IMR-90 (cell line): ENCODE measurements at regions not wholly inside any gene's neighbourhood (a gene's known extent, or its start where the extent isn't known, plus 50 kb on each side); places are given as distances from the start of the nearest gene placed in this dataset.

Experiments used
- ATAC-seq: fragments of 200-7000 bp; cut with Tn5 transposase; 2 replicates; pipeline ENCODE4 v1.9.1; 2020; ENCODE audit warnings: low read depth, mild to moderate bottlenecking, moderate library complexity
- BruUV-seq: library from RNA; stranded (reverse); fragments of 400-500 nt; replicated peaks from 2 replicates; lab custom pipeline; 2021; lab: Mats Ljungman, UMichigan
- CTCF ChIA-PET: fragments of 300-600 bp; formaldehyde crosslinking; extraction: SDS; loops from one replicate; lab custom pipeline; 2021; ENCODE audit warnings: antibody characterized with exemption; lab: Yijun Ruan, JAX
- POLR2A ChIA-PET: fragments of 300-600 bp; sonication (Branson Sonifier 250); formaldehyde crosslinking; loops from one replicate; lab custom pipeline; 2022; ENCODE audit warnings: antibody characterized with exemption; ENCODE audit not compliant: unreplicated experiment; lab: Charles Lee
- DNase-seq: peaks from one replicate; pipeline ENCODE4 v3.0.0; 2013
- H2AFZ ChIP-seq: replicated peaks from 2 replicates; pipeline ENCODE3; 2013; ENCODE audit warnings: low read length, mild to moderate bottlenecking; ENCODE audit not compliant: poor library complexity
- H2AK5ac ChIP-seq: 2 replicates; pipeline ENCODE4 v1.6.1; 2013; ENCODE audit warnings: low read depth, low read length, inconsistent platforms
- H2AK9ac ChIP-seq: replicated peaks from 2 replicates; pipeline ENCODE3; 2013; ENCODE audit warnings: mild to moderate bottlenecking, low read depth, low read length, moderate library complexity; ENCODE audit not compliant: poor library complexity
- H2BK120ac ChIP-seq: 2 replicates; pipeline ENCODE4 v1.6.1; 2013; ENCODE audit warnings: low read depth, low read length, inconsistent platforms
- H2BK15ac ChIP-seq: 3 replicates; pipeline ENCODE4 v1.6.1; 2013; ENCODE audit warnings: low read depth, low read length, inconsistent platforms
- H2BK20ac ChIP-seq: 2 replicates; pipeline ENCODE4 v1.6.1; 2013; ENCODE audit warnings: low read depth, mild to moderate bottlenecking, inconsistent platforms, low read length, moderate library complexity
- H2BK5ac ChIP-seq: 2 replicates; pipeline ENCODE4 v1.6.1; 2013; ENCODE audit warnings: mild to moderate bottlenecking, low read depth, low read length, inconsistent platforms; ENCODE audit not compliant: poor library complexity, severe bottlenecking
- H3K14ac ChIP-seq: replicated peaks from 2 replicates; pipeline ENCODE4 v1.6.1; 2013; ENCODE audit warnings: low read depth, low read length, inconsistent platforms
- H3K18ac ChIP-seq: 2 replicates; pipeline ENCODE4 v1.6.1; 2013; ENCODE audit warnings: low read depth, low read length, control low read depth
- H3K23ac ChIP-seq: 2 replicates; pipeline ENCODE4 v1.6.1; 2013; ENCODE audit warnings: low read depth, low read length, inconsistent platforms
- H3K27ac ChIP-seq: 2 replicates; pipeline ENCODE4 v1.5.1; 2013; ENCODE audit warnings: mild to moderate bottlenecking, control low read depth, low read length; ENCODE audit not compliant: insufficient read depth
- H3K27me3 ChIP-seq: 2 replicates; pipeline ENCODE4 v1.6.1; 2013; ENCODE audit warnings: low read length; ENCODE audit not compliant: control insufficient read depth, insufficient read depth
- H3K36me3 ChIP-seq: 2 replicates; pipeline ENCODE4 v1.6.1; 2013; ENCODE audit warnings: low read length, mixed read lengths; ENCODE audit not compliant: control insufficient read depth, insufficient read depth
- H3K4ac ChIP-seq: 2 replicates; pipeline ENCODE4 v1.6.1; 2013; ENCODE audit warnings: low read depth, low read length, inconsistent platforms
- H3K4me1 ChIP-seq: 2 replicates; pipeline ENCODE4 v1.6.1; 2013; ENCODE audit warnings: low read length, mixed read lengths; ENCODE audit not compliant: control insufficient read depth, insufficient read depth
- H3K4me2 ChIP-seq: 2 replicates; pipeline ENCODE4 v1.6.1; 2013; ENCODE audit warnings: low read depth, mild to moderate bottlenecking, control low read depth, low read length, moderate library complexity
- H3K4me3 ChIP-seq: 2 replicates; pipeline ENCODE4 v1.5.1; 2013; ENCODE audit warnings: low read depth, mild to moderate bottlenecking, control low read depth, low read length, moderate library complexity; ENCODE audit not compliant: insufficient read depth
- H3K56ac ChIP-seq: 2 replicates; pipeline ENCODE4 v1.6.1; 2013; ENCODE audit warnings: low read length, inconsistent platforms; ENCODE audit not compliant: insufficient read depth; ENCODE audit errors: extremely low read depth
- H3K79me1 ChIP-seq, 2 experiments: 2 replicates each; pipeline ENCODE4 v1.6.1; 2013; ENCODE audit warnings: low read length in 2 of 2, inconsistent platforms in 1 of 2, low read depth in 1 of 2
- H3K9ac ChIP-seq: 2 replicates; pipeline ENCODE4 v1.6.1; 2013; ENCODE audit warnings: low read depth, low read length, control low read depth
- H3K9me1 ChIP-seq: 2 replicates; pipeline ENCODE4 v1.6.1; 2013; ENCODE audit warnings: low read length, inconsistent platforms; ENCODE audit not compliant: insufficient read depth
- H3K9me3 ChIP-seq: 2 replicates; pipeline ENCODE4 v1.6.1; 2013; ENCODE audit warnings: low read length; ENCODE audit not compliant: control insufficient read depth, insufficient read depth
- H4K20me1 ChIP-seq: 2 replicates; pipeline ENCODE4 v1.6.1; 2013; ENCODE audit warnings: low read length, inconsistent platforms; ENCODE audit not compliant: insufficient read depth
- H4K5ac ChIP-seq: 2 replicates; pipeline ENCODE4 v1.6.1; 2013; ENCODE audit warnings: mild to moderate bottlenecking, low read depth, low read length, control low read depth
- H4K8ac ChIP-seq, 2 experiments: 2 replicates each; pipeline ENCODE4 v1.6.1; 2013; ENCODE audit warnings: low read depth in 2 of 2, low read length in 2 of 2, control low read depth in 1 of 2, inconsistent platforms in 1 of 2
- H4K91ac ChIP-seq: 2 replicates; pipeline ENCODE4 v1.6.1; 2013; ENCODE audit warnings: low read depth, low read length, inconsistent platforms; ENCODE audit not compliant: insufficient read depth
- BHLHE40 ChIP-seq: fragments of 150-350 bp; IDR thresholded peaks from 2 replicates; pipeline ENCODE4 v1.6.1; 2016; ENCODE audit warnings: mild to moderate bottlenecking, low read depth, low read length
- CEBPB ChIP-seq: IDR thresholded peaks from 2 replicates; pipeline ENCODE4 v1.6.1; 2012; ENCODE audit warnings: low read depth, low read length, improper control_type of control experiment
- CHD1 ChIP-seq: IDR thresholded peaks from 2 replicates; pipeline ENCODE4 v1.6.1; 2012; ENCODE audit warnings: low read depth, low read length, improper control_type of control experiment
- FOS ChIP-seq: fragments of 150-350 bp; IDR thresholded peaks from 2 replicates; pipeline ENCODE4 v1.6.1; 2016; ENCODE audit warnings: low read depth, low read length
- MAFK ChIP-seq: IDR thresholded peaks from 2 replicates; pipeline ENCODE4 v1.6.1; 2012; ENCODE audit warnings: low read depth, low read length, improper control_type of control experiment
- MAZ ChIP-seq: IDR thresholded peaks from 2 replicates; pipeline ENCODE4 v1.6.1; 2012; ENCODE audit warnings: low read depth, mild to moderate bottlenecking, low read length, improper control_type of control experiment, moderate library complexity, borderline replicate concordance
- MXI1 ChIP-seq: IDR thresholded peaks from 2 replicates; pipeline ENCODE4 v1.6.1; 2012; ENCODE audit warnings: low read depth, mild to moderate bottlenecking, low read length, moderate library complexity, borderline replicate concordance
- NFE2L2 ChIP-seq: fragments of 150-350 bp; IDR thresholded peaks from 2 replicates; pipeline ENCODE4 v1.6.1; 2016; ENCODE audit warnings: low read depth, mild to moderate bottlenecking, low read length
- POLR2A ChIP-seq: IDR thresholded peaks from 2 replicates; pipeline ENCODE4 v1.6.1; 2012; ENCODE audit warnings: mild to moderate bottlenecking, low read depth, low read length
- RAD21 ChIP-seq: IDR thresholded peaks from 2 replicates; pipeline ENCODE4 v1.6.1; 2012; ENCODE audit warnings: low read length, improper control_type of control experiment
- RCOR1 ChIP-seq: IDR thresholded peaks from 2 replicates; pipeline ENCODE4 v1.6.1; 2012; ENCODE audit warnings: mild to moderate bottlenecking, low read length, improper control_type of control experiment; ENCODE audit not compliant: insufficient replicate concordance
- RFX5 ChIP-seq: IDR thresholded peaks from 2 replicates; pipeline ENCODE4 v1.8.0; 2012; ENCODE audit warnings: low read depth, mild to moderate bottlenecking, low read length, moderate library complexity
- SMC3 ChIP-seq: fragments of 150-350 bp; IDR thresholded peaks from 2 replicates; pipeline ENCODE4 v1.6.1; 2016; ENCODE audit warnings: low read depth, mild to moderate bottlenecking, antibody characterized with exemption, low read length, moderate library complexity
- whole genome bisulfite sequencing, 2 experiments: methylation state at CpG; one replicate each; pipeline versions ENCODE4 v1.1.5 to v1.1.7; 2013; ENCODE audit warnings: missing lambda C conversion rate in 2 of 2; ENCODE audit not compliant: insufficient read length in 1 of 2; ENCODE audit errors: extremely low coverage in 2 of 2; 5-methylcytosine and 5-hydroxymethylcytosine counted together
- dilution Hi-C: fragments of 300-500 bp; cut with HindIII; formaldehyde crosslinking; loops from one replicate; pipeline ENCODE4 v1.14.3; 2018; ENCODE audit warnings: low sequenced_read_pairs; ENCODE audit not compliant: unreplicated experiment
- in situ Hi-C: fragments of 300-500 bp; cut with MboI; formaldehyde crosslinking; loops from 3 replicates; pipeline ENCODE4 v1.14.3; 2019; ENCODE audit warnings: low sequenced_read_pairs, inconsistent platforms, mixed read lengths
- intact Hi-C: fragments of 100-400 bp; cut with micrococcal nuclease; formaldehyde crosslinking; loops from 2 replicates; pipeline ENCODE4 v1.10.0; 2022
- TF ChIP-seq, protein P1 (sequence below): conservative IDR thresholded peaks from 2 replicates; pipeline ENCODE4 v1.5.1; 2012; ENCODE audit warnings: mild to moderate bottlenecking, low read depth, low read length, improper control_type of control experiment
- TF ChIP-seq, protein P2 (sequence below): fragments of 150-350 bp; IDR thresholded peaks from 2 replicates; pipeline ENCODE4 v1.6.1; 2016; ENCODE audit warnings: low read depth, mild to moderate bottlenecking, low read length, moderate library complexity, borderline replicate concordance
- TF ChIP-seq, protein P3 (sequence below): fragments of 150-350 bp; IDR thresholded peaks from 2 replicates; pipeline ENCODE4 v1.6.1; 2017; ENCODE audit warnings: mild to moderate bottlenecking, antibody characterized with exemption, low read length, low read depth

DNA sequence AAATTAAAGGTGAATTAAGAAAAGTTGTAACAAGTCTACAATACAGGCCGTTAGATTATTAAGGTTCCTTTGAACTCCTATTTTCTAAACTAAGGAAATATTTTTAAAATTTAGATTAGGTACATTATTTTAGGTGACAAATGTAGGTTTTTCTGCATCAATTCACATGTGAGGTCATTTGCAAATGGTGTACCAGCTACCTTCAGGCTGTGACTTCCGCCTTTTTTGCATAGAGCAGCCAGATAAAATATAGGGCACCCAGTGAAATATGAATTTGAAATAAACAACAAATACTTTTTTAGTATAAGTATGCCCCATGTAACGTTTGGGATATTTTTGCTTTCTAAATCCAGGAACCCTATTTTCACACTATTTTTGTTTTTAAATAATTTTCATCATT lies 544.0 kb downstream of the LMO4 start:
- Histone ChIP-seq H3K56ac (no peak overlapping the region), H3K18ac (no peak overlapping the region), H3K4me1 (no peaks in the 10 kb centered on the region), H4K20me1 (no peaks in the 10 kb centered on the region), H2BK15ac (no peak overlapping the region), H4K91ac (no peak overlapping the region), H4K8ac (no peak overlapping the region), H2AFZ (no peak overlapping the region), H3K79me1 (no peaks in the 10 kb centered on the region), H4K5ac (no peak overlapping the region), H3K9ac (no peak overlapping the region), H3K27ac (no peak overlapping the region), H2AK9ac (no peak overlapping the region), H3K9me3 (no peaks in the 10 kb centered on the region), H2BK5ac (no peak overlapping the region), H3K9me1 (no peaks in the 10 kb centered on the region), H2BK20ac (no peak overlapping the region), H3K4ac (no peak overlapping the region), H3K36me3 (no peaks in the 10 kb centered on the region), H2AK5ac (no peak overlapping the region), H2BK120ac (no peak overlapping the region), H3K14ac (no peak overlapping the region), H3K4me3 (no peak overlapping the region), H3K27me3 (no peaks in the 10 kb centered on the region), H3K23ac (no peak overlapping the region), H3K4me2 (no peak overlapping the region)
- DNase-seq = no peak
- CTCF ChIA-PET = interaction anchor here (1.4 kb wide), 1 partner anchor 39 kb away, joined by 3 read pairs; no protein-coding TSS in a partner anchor
- intact Hi-C loops = no loop called here
- BruUV-seq = no TSS peak
- TF ChIP-seq MXI1 (no peak), CHD1 (no peak), RCOR1 (no peak), FOS (no peak), RAD21 (no peak), POLR2A (no peak), NFE2L2 (no peak), MAZ (no peak), SMC3 (no peak), BHLHE40 (no peak), CEBPB (no peak), RFX5 (no peak), MAFK (no peak)
- TF ChIP-seq, protein P1, sequence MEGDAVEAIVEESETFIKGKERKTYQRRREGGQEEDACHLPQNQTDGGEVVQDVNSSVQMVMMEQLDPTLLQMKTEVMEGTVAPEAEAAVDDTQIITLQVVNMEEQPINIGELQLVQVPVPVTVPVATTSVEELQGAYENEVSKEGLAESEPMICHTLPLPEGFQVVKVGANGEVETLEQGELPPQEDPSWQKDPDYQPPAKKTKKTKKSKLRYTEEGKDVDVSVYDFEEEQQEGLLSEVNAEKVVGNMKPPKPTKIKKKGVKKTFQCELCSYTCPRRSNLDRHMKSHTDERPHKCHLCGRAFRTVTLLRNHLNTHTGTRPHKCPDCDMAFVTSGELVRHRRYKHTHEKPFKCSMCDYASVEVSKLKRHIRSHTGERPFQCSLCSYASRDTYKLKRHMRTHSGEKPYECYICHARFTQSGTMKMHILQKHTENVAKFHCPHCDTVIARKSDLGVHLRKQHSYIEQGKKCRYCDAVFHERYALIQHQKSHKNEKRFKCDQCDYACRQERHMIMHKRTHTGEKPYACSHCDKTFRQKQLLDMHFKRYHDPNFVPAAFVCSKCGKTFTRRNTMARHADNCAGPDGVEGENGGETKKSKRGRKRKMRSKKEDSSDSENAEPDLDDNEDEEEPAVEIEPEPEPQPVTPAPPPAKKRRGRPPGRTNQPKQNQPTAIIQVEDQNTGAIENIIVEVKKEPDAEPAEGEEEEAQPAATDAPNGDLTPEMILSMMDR = no peak
- TF ChIP-seq, protein P2, sequence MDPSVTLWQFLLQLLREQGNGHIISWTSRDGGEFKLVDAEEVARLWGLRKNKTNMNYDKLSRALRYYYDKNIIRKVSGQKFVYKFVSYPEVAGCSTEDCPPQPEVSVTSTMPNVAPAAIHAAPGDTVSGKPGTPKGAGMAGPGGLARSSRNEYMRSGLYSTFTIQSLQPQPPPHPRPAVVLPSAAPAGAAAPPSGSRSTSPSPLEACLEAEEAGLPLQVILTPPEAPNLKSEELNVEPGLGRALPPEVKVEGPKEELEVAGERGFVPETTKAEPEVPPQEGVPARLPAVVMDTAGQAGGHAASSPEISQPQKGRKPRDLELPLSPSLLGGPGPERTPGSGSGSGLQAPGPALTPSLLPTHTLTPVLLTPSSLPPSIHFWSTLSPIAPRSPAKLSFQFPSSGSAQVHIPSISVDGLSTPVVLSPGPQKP = no peak
- TF ChIP-seq, protein P3, sequence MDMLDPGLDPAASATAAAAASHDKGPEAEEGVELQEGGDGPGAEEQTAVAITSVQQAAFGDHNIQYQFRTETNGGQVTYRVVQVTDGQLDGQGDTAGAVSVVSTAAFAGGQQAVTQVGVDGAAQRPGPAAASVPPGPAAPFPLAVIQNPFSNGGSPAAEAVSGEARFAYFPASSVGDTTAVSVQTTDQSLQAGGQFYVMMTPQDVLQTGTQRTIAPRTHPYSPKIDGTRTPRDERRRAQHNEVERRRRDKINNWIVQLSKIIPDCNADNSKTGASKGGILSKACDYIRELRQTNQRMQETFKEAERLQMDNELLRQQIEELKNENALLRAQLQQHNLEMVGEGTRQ = no peak
- dilution Hi-C loops = no loop called here
- WGBS, 2 experiments = no CpG with 5 or more reads among the region's 3 CpGs
- in situ Hi-C loops = no loop called here
- no peak for ATAC-seq
- POLR2A ChIA-PET = no interaction called here
